ENCODE measurements at regions not wholly inside any gene's neighbourhood (a gene's known extent, or its start where the extent isn't known, plus 50 kb on each side); places are given as distances from the start of the nearest gene placed in this dataset.

- no peaks in the 10 kb centered on the region for H3K36me3 ChIP-seq (replicated peaks)
- H3K4me3 ChIP-seq (ENCODE audit: low read depth, low read length): no peak overlapping the region
- in situ Hi-C loops (cut with HindIII; ENCODE audit: low pct_ligation_motif_present, low sequenced_read_pairs): no loop called here
- no peaks in the 10 kb centered on the region for H3K27me3 ChIP-seq (replicated peaks)
- no peak for DNase-seq
- H3K27ac ChIP-seq: no peak overlapping the region
- TF ChIP-seq, protein P1, sequence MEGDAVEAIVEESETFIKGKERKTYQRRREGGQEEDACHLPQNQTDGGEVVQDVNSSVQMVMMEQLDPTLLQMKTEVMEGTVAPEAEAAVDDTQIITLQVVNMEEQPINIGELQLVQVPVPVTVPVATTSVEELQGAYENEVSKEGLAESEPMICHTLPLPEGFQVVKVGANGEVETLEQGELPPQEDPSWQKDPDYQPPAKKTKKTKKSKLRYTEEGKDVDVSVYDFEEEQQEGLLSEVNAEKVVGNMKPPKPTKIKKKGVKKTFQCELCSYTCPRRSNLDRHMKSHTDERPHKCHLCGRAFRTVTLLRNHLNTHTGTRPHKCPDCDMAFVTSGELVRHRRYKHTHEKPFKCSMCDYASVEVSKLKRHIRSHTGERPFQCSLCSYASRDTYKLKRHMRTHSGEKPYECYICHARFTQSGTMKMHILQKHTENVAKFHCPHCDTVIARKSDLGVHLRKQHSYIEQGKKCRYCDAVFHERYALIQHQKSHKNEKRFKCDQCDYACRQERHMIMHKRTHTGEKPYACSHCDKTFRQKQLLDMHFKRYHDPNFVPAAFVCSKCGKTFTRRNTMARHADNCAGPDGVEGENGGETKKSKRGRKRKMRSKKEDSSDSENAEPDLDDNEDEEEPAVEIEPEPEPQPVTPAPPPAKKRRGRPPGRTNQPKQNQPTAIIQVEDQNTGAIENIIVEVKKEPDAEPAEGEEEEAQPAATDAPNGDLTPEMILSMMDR (IDR thresholded peaks at IDR 0.05; ENCODE audit: low read depth, low read length, missing control alignments): no peak
Observed at GRCh38 chr5:133827011-133827410, 141.4 kb downstream of the C5orf15 start.

DNA sequence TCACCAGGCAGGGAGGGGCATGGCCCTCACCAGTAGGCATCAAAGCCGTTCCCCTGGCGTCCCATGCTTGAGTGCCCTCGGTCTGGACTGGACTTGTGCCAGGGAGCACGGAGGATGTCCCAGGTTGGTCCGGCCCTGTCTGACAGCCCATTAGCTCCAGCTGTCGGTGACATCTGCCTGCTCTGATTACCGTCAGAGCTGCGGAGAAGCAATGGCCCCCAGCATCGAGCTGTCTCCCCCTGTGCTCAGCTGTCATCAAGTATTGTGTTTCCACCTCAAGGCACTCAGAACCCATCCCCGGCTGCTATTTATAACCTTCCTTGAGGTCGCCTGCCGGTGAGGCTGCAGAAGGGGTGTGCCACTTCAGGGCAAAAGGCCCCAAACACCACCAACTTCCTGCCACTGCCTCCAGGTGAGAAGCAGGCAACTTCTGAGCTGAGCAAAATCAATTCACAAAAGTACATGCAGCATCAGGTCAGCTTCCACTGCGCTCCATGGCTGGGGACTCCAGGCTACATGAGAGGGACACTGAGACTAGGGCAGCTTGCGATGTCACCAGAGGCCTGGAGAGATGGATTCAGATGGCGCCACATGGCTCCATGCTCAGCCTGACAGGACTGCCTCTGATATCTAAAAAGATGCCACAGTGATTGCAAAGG, 142.7 kb downstream of the C5orf15 start:
- in situ Hi-C loops (cut with HindIII; ENCODE audit: low pct_ligation_motif_present, low sequenced_read_pairs): no loop called here

DNA sequence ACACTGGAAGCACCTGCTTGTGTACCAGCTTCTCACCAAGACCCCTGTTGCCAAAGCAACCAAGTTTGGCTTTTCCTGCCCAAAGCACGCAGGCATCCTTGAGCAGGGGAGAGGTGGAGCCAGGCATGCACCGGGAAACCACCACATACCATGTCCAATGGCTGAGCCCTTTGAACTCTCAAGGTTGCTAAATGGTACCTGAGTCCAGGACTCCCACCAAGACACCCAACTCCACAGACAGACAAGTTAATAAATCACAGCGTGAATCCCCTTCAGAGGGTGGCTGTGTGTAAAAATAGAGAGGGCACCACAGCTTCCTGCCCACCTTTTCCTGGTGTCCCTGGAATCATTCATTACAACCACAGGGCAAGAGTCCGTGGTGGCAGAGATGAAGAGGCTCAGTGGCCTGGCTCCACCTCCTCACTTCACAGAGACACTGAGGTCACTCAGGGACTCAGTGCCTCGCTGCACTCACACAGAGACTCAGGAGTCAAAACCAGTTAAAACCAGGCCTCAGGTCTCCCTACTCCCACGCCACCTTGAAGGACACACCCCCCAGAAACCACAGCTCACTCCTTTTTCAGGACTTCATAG, 143.7 kb downstream of the C5orf15 start:
- no peaks in the 10 kb centered on the region for H3K36me3 ChIP-seq (replicated peaks)
- H3K27ac ChIP-seq: no peak overlapping the region
- in situ Hi-C loops (cut with HindIII; ENCODE audit: low pct_ligation_motif_present, low sequenced_read_pairs): no loop called here
- TF ChIP-seq, protein P1 (IDR thresholded peaks at IDR 0.05; ENCODE audit: low read depth, low read length, missing control alignments): no peak
- DNase-seq: no peak
- no peaks in the 10 kb centered on the region for H3K27me3 ChIP-seq (replicated peaks)
- no peak overlapping the region for H3K4me3 ChIP-seq (ENCODE audit: low read depth, low read length)

More for the DNA sequence above, 142.7 kb downstream of the C5orf15 start:
- TF ChIP-seq, protein P1 (IDR thresholded peaks at IDR 0.05; ENCODE audit: low read depth, low read length, missing control alignments): no peak
- DNase-seq: no peak
- Histone ChIP-seq H3K27me3 (replicated peaks) (no peaks in the 10 kb centered on the region), H3K36me3 (replicated peaks) (no peaks in the 10 kb centered on the region), H3K4me3 (ENCODE audit: low read depth, low read length) (no peak overlapping the region), H3K27ac (no peak overlapping the region)

DNA sequence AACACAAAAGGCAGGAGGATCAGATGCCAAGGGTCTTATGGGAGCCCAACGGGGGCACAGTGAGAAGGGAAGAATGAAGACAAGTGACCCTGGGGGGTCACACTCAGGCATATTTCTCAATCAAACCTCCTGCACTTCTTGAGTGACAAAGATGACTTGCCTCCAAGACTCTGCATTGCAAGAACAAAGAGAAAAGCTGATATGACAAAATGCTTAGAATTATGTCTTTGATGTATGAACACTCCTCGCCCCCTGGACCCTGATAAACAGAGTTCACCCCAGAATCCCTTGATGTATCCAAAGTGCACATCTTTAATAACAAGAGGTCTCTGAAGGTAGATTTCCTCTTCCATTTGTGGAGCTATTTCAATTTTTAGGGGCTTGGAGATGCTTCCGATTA, 146.5 kb downstream of the C5orf15 start:
- TF ChIP-seq, protein P1 (IDR thresholded peaks at IDR 0.05; ENCODE audit: low read depth, low read length, missing control alignments): no peak
- H3K27ac ChIP-seq: no peak overlapping the region
- in situ Hi-C loops (cut with HindIII; ENCODE audit: low pct_ligation_motif_present, low sequenced_read_pairs): no loop called here
- DNase-seq: no peak
- no peak overlapping the region for H3K4me3 ChIP-seq (ENCODE audit: low read depth, low read length)
- H3K27me3 ChIP-seq (replicated peaks): no peaks in the 10 kb centered on the region
- no peaks in the 10 kb centered on the region for H3K36me3 ChIP-seq (replicated peaks)

DNA sequence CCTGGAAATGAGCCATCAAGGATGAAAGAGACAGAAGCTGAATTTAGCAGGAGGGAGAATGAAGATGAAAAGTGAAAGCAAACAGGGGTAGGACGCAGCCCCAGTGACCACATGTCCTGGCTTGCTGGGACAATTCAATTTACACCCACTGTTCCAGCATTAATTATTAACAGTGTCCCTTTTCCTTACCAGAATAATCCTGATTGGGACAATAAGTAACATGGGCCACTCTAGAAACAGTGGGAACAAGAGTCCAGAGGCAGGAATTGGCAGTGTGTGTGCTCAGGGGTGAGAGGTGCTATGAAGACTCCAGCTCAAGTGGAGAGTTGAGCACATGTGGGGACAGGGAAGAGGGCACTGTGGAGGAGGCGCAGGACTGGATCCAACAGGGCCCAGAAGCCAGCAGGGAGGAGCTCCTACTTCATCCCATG, 147.1 kb downstream of the C5orf15 start:
- no peak for DNase-seq
- TF ChIP-seq, protein P1 (IDR thresholded peaks at IDR 0.05; ENCODE audit: low read depth, low read length, missing control alignments): no peak
- in situ Hi-C loops (cut with HindIII; ENCODE audit: low pct_ligation_motif_present, low sequenced_read_pairs): no loop called here
- no peak overlapping the region for H3K4me3 ChIP-seq (ENCODE audit: low read depth, low read length)
- no peak overlapping the region for H3K27ac ChIP-seq
- no peaks in the 10 kb centered on the region for H3K36me3 ChIP-seq (replicated peaks)
- H3K27me3 ChIP-seq (replicated peaks): no peaks in the 10 kb centered on the region
